ENCODE measurements at regions not wholly inside any gene's neighbourhood (a gene's known extent, or its start where the extent isn't known, plus 50 kb on each side); places are given as distances from the start of the nearest gene placed in this dataset.

DNA sequence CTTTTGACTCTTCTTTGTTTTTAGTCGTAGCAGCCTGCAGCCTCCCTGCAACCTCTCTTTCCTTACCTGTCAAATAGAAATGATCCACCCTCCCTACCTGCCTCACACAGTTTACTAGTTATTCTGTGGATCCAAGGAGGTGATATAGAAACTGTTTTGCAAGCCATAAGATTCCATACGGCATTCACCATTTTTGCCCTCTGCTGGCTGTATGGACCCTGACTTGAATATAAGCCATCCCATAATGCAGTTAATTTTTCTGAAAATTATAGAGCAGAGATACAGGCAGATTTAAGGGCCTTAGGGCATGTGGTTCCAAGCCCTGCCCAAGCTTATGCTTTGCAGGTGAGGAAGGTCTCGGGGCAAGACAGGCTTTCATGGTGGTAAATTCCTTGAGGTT is 63.8 kb downstream of the CPN2 start:
- DNase-seq (ENCODE audit: low spot score): no peak
- TF ChIP-seq, protein P1, sequence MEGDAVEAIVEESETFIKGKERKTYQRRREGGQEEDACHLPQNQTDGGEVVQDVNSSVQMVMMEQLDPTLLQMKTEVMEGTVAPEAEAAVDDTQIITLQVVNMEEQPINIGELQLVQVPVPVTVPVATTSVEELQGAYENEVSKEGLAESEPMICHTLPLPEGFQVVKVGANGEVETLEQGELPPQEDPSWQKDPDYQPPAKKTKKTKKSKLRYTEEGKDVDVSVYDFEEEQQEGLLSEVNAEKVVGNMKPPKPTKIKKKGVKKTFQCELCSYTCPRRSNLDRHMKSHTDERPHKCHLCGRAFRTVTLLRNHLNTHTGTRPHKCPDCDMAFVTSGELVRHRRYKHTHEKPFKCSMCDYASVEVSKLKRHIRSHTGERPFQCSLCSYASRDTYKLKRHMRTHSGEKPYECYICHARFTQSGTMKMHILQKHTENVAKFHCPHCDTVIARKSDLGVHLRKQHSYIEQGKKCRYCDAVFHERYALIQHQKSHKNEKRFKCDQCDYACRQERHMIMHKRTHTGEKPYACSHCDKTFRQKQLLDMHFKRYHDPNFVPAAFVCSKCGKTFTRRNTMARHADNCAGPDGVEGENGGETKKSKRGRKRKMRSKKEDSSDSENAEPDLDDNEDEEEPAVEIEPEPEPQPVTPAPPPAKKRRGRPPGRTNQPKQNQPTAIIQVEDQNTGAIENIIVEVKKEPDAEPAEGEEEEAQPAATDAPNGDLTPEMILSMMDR (IDR thresholded peaks at IDR 0.05; ENCODE audit: borderline replicate concordance, control extremely low read depth, extremely low read depth, insufficient read depth, missing control alignments): no peak

DNA sequence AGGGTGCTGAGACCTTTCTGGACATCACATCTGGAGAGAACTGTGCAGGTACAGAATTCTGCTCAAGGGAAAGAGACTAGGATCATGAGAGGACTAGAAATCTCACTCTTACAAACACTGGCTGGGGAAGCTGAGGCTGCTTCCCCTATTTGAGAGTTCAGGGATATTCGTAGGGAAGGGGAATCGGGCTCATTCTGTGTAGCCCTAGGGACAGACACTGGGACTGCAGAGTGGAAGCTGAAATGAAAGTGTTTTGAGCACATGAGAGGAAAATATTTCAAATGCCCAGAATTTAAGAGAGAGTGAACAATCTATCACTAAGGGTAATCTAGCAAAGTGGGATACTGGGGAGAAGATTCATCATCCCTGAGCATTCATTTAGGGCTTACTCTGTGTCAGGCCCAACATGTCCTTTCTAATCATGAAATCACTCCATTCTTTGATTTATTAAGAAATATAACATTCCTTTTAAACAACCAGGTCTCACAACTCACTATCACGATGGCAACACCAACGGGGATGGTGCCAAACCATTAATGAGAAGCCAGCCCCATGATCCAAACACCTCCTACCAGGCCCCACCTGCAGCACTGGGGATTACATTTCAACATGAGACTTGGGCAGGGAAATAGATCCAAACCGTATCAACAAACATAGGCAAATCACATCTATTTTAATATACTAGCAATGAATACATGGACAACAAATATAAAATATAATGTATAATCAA is 63.0 kb downstream of the CPN2 start:
- no peak for DNase-seq (ENCODE audit: low spot score)
- in situ Hi-C loops (cut with MboI; ENCODE audit: low sequenced_read_pairs, unreplicated experiment): no loop called here
- TF ChIP-seq, protein P1 (IDR thresholded peaks at IDR 0.05; ENCODE audit: borderline replicate concordance, control extremely low read depth, extremely low read depth, insufficient read depth, missing control alignments): no peak

More for the DNA sequence above, 63.8 kb downstream of the CPN2 start:
- in situ Hi-C loops (cut with MboI; ENCODE audit: low sequenced_read_pairs, unreplicated experiment): no loop called here

Measured in GM13976 (cell line).